AG04450 (cell line): ENCODE measurements at regions not wholly inside any gene's neighbourhood (a gene's known extent, or its start where the extent isn't known, plus 50 kb on each side); places are given as distances from the start of the nearest gene placed in this dataset.

ENCODE experiments used
- CTCF ChIA-PET: fragments of 300-600, 350-600 bp; formaldehyde crosslinking; extraction: SDS; loops from one replicate; lab custom pipeline; 2022; ENCODE audit warnings: antibody characterized with exemption, inconsistent platforms; lab: Charles Lee
- POLR2A ChIA-PET: fragments of 350-600 bp; formaldehyde crosslinking; extraction: SDS; loops from one replicate; lab custom pipeline; 2021; ENCODE audit warnings: antibody characterized with exemption, inconsistent platforms; lab: Yijun Ruan, JAX
- DNase-seq: peaks from one replicate; pipeline ENCODE4 v3.0.0-alpha.2; 2011; ENCODE audit warnings: low read depth, low spot score
- H3K27ac ChIP-seq: one replicate; pipeline ENCODE4 v1.5.1; 2012; ENCODE audit warnings: low read depth, low read length, control low read depth
- H3K27me3 ChIP-seq: one replicate; pipeline ENCODE4 v1.6.0; 2012; ENCODE audit warnings: low read length; ENCODE audit not compliant: control insufficient read depth, insufficient read depth
- H3K4me3 ChIP-seq: 2 replicates; pipeline ENCODE4 v1.5.1; 2011; ENCODE audit warnings: mild to moderate bottlenecking, low read depth, low read length, control low read depth
- H3K9me3 ChIP-seq: 2 replicates; pipeline ENCODE4 v1.5.1; 2012; ENCODE audit warnings: low read length; ENCODE audit not compliant: control insufficient read depth, insufficient read depth
- CTCF ChIP-seq: IDR thresholded peaks from 2 replicates; pipeline ENCODE4 v1.5.1; 2011; ENCODE audit warnings: low read depth, low read length, control low read depth, inconsistent platforms

GRCh38 chr3:153337369-153337768 is 175.3 kb downstream of the RAP2B start:
- ChIA-PET CTCF (no interaction called here), POLR2A (no interaction called here)
- H3K27me3 ChIP-seq = no peaks in the 10 kb centered on the region
- no peak overlapping the region for H3K27ac ChIP-seq
- TF ChIP-seq CTCF = no peak
- no peak for DNase-seq
- no peaks in the 10 kb centered on the region; the same call in 1 of the 2 replicates for H3K9me3 ChIP-seq
- no peak overlapping the region for H3K4me3 ChIP-seq

DNA sequence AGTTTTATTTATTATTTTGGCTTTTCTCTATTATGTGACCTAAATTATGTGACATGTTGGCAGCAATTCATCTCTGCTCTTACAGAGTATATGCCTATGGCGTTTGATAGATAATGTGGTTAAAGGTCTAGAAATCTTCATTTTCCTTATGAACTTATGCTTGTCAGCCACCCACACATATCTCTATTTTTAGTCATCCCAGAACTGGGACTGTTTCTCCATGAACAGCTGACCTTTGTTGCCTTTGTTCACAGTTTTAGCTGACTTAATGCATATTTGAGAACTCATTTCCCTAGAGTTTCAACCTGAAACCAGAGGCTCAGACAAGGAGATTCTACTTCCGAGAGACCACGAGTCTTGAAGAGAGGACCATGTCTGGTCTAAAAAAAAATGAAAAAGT is 176.5 kb downstream of the RAP2B start:
- no peak overlapping the region for H3K4me3 ChIP-seq
- ChIA-PET POLR2A (no interaction called here), CTCF (no interaction called here)
- H3K27me3 ChIP-seq = no peaks in the 10 kb centered on the region
- H3K9me3 ChIP-seq = no peaks in the 10 kb centered on the region; the same call in 1 of the 2 replicates
- no peak for TF ChIP-seq CTCF
- H3K27ac ChIP-seq = no peak overlapping the region
- peak; percentile 15 for DNase-seq

DNA sequence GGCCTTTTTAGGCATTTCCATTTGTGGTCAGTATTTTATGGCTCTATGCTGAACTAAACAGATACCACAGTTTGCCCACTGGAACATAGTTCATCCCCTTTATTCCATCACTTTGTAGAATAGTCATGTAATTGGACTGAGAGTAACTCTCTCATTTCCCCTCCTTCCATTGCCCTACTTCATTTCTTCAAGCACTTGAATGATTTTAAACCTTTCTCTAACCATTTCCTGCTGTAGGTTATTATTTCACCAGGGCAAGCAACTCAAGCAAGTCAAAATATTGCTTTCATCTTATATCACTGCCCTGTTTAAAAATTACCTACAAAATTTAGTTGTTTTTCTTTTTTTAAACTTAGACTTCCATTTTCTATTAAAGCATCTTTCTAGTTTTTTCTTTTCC is 177.0 kb downstream of the RAP2B start:
- no peak overlapping the region for H3K27ac ChIP-seq
- no peak for DNase-seq
- H3K27me3 ChIP-seq = no peaks in the 10 kb centered on the region
- no peak for TF ChIP-seq CTCF
- H3K4me3 ChIP-seq = no peak overlapping the region
- ChIA-PET POLR2A (no interaction called here), CTCF (no interaction called here)
- no peaks in the 10 kb centered on the region; the same call in 1 of the 2 replicates for H3K9me3 ChIP-seq

DNA sequence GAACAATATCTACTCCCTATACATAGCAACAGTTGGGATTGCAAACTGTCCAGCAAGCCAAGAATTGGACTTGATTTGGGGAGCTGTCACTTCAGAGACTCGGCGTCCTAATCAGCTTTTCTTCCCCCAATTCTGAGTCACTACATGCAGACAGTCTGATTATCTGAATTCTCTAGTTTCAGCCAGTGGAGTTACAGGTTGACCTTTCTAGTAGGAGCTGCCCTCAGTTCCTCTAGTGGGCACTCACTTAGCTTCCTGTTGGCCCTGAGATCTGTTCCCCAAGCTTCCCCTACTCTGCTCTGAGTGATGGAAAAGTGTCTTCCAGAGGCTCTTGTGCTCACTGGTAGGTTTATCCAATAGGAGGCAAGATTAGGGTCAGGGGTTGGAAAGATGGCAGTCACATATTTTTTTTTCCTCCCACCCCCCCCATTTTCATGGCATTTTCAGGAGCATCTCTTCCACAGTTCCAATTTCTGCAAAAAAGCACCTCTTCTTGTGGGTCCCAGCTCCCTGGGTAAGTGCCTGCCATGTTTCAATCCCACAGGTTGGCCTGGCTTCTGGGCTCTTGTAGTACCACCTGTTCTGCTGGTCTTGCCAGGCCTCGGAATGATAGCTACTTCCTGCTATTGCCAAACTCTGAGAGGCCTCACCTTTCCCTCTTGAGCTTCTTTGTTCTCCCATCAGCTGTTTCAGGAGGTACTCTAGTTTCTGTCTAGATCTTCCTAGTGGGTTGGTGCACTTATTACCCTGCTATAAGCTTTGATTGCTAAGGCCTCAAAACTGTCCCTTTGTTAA is 182.2 kb downstream of the RAP2B start:
- no peak for TF ChIP-seq CTCF
- no peak overlapping the region for H3K4me3 ChIP-seq
- no peaks in the 10 kb centered on the region for H3K27me3 ChIP-seq
- ChIA-PET POLR2A (no interaction called here), CTCF (no interaction called here)
- H3K9me3 ChIP-seq = no peaks in the 10 kb centered on the region; the same call in 1 of the 2 replicates
- DNase-seq = no peak
- no peak overlapping the region for H3K27ac ChIP-seq

DNA sequence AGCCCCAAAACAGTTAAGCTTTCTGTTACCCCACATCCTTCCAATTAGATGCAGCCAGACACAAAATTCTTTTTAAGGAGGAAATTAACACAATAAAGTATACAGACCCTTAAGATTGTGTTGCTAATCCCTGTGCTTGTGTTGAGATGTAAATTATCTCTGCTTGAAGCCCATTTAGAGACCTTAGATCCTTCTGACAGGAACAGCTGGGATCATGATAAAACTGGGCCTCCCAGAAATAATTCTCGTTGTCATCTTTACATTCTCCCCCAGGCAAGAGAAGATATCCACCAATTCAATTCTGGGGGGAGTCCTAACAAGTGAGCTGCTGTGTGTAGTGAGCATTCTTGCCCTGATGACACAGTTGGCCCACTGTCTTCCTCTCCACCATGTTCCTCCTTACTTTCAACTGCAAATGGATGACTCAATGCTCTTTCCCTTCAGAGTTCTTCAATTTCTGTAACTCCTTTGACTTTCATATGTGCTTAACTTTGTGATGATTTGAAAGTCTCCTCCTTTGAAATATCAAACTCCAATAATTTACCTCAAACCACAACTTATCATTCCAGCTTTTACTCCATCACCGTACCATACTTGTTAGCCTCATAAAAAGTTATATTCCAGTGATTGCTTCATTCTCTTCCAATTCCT is 186.6 kb downstream of the RAP2B start:
- Histone ChIP-seq H3K27me3 (no peaks in the 10 kb centered on the region), H3K4me3 (no peak overlapping the region), H3K27ac (no peak overlapping the region), H3K9me3 (no peaks in the 10 kb centered on the region; the same call in 1 of the 2 replicates)
- DNase-seq = no peak
- POLR2A ChIA-PET = no interaction called here
- no peak for TF ChIP-seq CTCF
- CTCF ChIA-PET = no interaction called here
